ENCODE measurements at regions not wholly inside any gene's neighbourhood (a gene's known extent, or its start where the extent isn't known, plus 50 kb on each side); places are given as distances from the start of the nearest gene placed in this dataset.
A peak's percentile ranks its signal among the peaks of the same experiment; 100 is the strongest.

DNA sequence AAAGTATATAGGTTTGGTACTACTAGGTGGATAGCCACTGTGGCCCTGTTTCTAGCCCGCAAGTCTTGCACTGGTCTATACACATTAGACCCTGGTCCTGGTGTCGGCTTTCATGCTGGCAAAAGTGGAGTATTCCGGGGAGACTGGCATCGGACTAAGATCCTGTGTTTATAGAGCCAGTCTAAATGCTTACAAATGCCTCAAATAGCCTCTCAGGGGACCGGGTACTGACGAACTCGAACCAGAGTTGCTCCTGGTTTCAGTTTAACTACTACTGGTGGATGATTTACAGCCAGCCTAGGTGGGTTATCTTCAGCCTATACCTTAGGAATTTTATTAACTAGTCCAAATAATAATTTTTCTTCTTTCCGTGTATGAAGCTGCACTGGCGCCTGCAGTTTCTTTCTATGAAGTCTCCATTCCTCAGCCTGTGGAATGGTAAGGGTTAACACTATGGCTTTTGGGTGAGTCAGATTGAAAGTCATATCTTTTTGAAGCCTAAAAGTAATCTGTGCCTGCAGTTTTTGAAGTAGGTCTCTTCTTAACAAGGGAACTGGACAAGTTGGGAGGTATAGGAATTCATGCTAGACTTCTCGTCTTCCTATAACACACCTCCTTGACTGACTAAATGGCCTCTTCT lies 51.3 kb downstream of the OR10H4 start:
- H3K36me3 ChIP-seq (ENCODE audit: low read depth), result no peaks in the 10 kb centered on the region
- H3K27me3 ChIP-seq (ENCODE audit: insufficient read depth, poor library complexity, severe bottlenecking), result no peaks in the 10 kb centered on the region
- no peak for DNase-seq (ENCODE audit: low spot score)
- H3K4me1 ChIP-seq (ENCODE audit: insufficient read depth, poor library complexity, severe bottlenecking), result no peaks in the 10 kb centered on the region
- TF ChIP-seq, protein P1, sequence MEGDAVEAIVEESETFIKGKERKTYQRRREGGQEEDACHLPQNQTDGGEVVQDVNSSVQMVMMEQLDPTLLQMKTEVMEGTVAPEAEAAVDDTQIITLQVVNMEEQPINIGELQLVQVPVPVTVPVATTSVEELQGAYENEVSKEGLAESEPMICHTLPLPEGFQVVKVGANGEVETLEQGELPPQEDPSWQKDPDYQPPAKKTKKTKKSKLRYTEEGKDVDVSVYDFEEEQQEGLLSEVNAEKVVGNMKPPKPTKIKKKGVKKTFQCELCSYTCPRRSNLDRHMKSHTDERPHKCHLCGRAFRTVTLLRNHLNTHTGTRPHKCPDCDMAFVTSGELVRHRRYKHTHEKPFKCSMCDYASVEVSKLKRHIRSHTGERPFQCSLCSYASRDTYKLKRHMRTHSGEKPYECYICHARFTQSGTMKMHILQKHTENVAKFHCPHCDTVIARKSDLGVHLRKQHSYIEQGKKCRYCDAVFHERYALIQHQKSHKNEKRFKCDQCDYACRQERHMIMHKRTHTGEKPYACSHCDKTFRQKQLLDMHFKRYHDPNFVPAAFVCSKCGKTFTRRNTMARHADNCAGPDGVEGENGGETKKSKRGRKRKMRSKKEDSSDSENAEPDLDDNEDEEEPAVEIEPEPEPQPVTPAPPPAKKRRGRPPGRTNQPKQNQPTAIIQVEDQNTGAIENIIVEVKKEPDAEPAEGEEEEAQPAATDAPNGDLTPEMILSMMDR (IDR thresholded peaks at IDR 0.05; ENCODE audit: poor library complexity, severe bottlenecking), result no peak
- H3K4me3 ChIP-seq (ENCODE audit: severe bottlenecking), result no peak overlapping the region
- no peak overlapping the region for H3K27ac ChIP-seq (ENCODE audit: poor library complexity, severe bottlenecking)
- H3K9me3 ChIP-seq (ENCODE audit: severe bottlenecking), result no peaks in the 10 kb centered on the region
- ATAC-seq (ENCODE audit: low read depth), result no peak

DNA sequence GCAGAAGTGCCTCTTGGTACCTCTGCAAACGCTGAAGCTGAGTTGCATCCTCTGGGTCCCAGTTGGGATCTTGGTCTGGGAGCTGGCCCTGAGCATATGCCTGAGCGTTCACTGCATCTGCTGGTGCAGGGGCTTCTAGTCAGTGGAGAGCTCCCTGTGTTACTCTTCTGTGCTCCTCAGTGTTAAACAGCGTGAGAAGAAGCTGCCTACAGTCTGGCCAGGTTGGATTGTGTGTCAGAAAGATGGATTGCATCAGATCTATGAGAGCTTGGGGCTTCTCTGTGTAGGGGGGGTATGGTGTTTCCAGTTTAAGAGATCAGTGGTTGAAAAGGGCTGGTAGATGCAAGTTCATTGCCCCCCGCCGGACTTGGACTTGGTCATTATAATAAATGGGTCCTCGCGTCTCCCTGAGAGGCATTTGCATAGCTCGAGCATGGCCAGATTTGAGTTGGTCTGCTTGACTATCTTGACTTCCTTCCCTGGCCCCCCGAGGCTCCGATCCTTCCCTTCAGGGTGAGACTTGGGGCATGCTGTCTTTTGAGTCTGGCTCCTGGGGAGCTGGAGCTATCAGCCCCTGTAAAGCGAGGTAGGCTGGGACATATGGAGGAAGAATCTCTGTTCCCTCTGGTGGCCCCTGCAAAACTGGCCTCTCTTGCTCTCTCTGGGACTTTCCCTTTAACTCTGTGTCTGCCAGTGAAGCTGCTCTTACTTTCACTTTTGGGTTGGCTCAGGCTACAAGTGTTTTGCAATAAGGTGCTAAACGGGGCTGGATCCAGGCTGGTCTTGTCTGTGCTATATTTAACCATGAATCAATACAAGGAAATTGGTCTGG lies 52.9 kb downstream of the OR10H4 start:
- no peak for DNase-seq (ENCODE audit: low spot score)

DNA sequence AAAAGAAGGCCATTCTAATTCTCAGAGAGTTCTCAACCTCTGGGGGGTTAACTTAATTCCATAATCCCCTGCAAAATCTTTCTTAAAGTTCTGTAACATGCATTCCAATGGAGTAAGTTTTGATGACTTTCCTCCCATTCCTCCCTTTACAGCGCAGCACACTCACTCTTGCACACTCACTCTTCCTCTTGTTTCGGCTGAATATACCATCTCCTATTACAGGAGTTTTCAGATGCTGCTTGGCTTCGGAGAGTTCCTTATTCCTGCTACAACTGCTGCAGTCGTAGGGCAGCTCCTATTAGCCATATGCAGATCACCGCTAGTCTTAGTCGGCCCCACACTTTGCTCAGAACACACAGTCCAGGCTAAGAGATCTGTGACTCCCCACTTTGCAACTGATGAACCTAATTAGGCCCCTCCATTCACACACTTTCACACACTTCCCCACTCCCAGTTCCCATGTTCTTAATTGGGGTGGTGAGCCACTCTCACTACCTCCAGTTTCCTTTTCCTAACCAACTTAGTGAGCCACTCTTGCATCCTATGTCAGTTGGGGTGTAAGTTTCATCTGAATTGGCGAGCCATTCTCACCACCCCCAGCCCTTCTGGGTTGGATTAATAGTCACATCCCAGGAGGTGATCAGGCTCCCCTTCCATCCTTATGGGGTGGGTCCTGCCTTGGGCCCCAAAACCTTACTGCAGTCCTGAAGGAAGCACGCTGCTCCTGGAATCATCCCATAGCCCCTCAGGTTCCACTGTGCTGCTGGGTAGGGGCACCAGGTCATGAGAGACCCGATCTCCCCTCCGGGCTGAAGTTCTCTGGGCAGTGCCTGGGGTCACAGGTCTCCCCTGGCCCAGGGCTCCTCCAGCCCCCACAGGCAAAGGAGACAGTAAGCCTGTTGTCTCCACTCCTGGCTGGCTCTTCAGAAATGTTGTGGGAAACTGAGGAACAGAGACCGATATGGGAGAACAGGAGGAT lies 53.9 kb downstream of the OR10H4 start:
- Histone ChIP-seq H3K27ac (ENCODE audit: poor library complexity, severe bottlenecking) (no peak overlapping the region), H3K36me3 (ENCODE audit: low read depth) (no peaks in the 10 kb centered on the region), H3K4me3 (ENCODE audit: severe bottlenecking) (no peak overlapping the region), H3K27me3 (ENCODE audit: insufficient read depth, poor library complexity, severe bottlenecking) (no peaks in the 10 kb centered on the region), H3K4me1 (ENCODE audit: insufficient read depth, poor library complexity, severe bottlenecking) (no peaks in the 10 kb centered on the region), H3K9me3 (ENCODE audit: severe bottlenecking) (no peaks in the 10 kb centered on the region)
- TF ChIP-seq, protein P1 (IDR thresholded peaks at IDR 0.05; ENCODE audit: poor library complexity, severe bottlenecking), result no peak
- ATAC-seq (ENCODE audit: low read depth) (no peak), DNase-seq (ENCODE audit: low spot score) (no peak)

More for the DNA sequence above, 52.9 kb downstream of the OR10H4 start:
- no peak overlapping the region for H3K4me3 ChIP-seq (ENCODE audit: severe bottlenecking)
- no peak overlapping the region for H3K27ac ChIP-seq (ENCODE audit: poor library complexity, severe bottlenecking)
- ATAC-seq (ENCODE audit: low read depth), result peak; percentile 48; the same call in 2 of the 3 replicates
- no peaks in the 10 kb centered on the region for H3K27me3 ChIP-seq (ENCODE audit: insufficient read depth, poor library complexity, severe bottlenecking)
- H3K9me3 ChIP-seq (ENCODE audit: severe bottlenecking), result no peaks in the 10 kb centered on the region
- TF ChIP-seq, protein P1 (IDR thresholded peaks at IDR 0.05; ENCODE audit: poor library complexity, severe bottlenecking), result no peak
- no peaks in the 10 kb centered on the region for H3K36me3 ChIP-seq (ENCODE audit: low read depth)
- no peaks in the 10 kb centered on the region for H3K4me1 ChIP-seq (ENCODE audit: insufficient read depth, poor library complexity, severe bottlenecking)

DNA sequence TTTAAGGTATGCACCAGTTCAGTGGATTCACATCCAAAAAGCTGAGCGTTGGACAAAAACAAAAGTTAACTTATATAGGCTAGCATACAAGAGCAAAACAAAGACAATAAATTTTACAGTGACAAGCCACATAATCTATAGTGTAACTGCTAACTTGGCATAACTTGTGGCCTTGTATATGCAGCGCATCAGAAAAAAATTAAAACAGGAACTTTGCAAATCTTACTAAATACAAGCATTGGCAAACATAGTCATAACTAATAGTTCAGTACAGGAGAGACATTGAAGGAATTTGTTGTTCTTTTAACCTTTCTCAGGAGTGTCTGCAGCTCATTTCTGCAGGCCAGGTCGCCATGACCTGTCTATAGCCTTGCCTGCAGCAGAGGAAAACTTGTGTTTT lies 54.6 kb downstream of the OR10H4 start:
- Histone ChIP-seq H3K4me1 (ENCODE audit: insufficient read depth, poor library complexity, severe bottlenecking) (no peaks in the 10 kb centered on the region), H3K4me3 (ENCODE audit: severe bottlenecking) (no peak overlapping the region), H3K9me3 (ENCODE audit: severe bottlenecking) (no peaks in the 10 kb centered on the region), H3K27ac (ENCODE audit: poor library complexity, severe bottlenecking) (no peak overlapping the region), H3K27me3 (ENCODE audit: insufficient read depth, poor library complexity, severe bottlenecking) (no peaks in the 10 kb centered on the region), H3K36me3 (ENCODE audit: low read depth) (no peaks in the 10 kb centered on the region)
- DNase-seq (ENCODE audit: low spot score), result no peak
- no peak for ATAC-seq (ENCODE audit: low read depth)
- TF ChIP-seq, protein P1 (IDR thresholded peaks at IDR 0.05; ENCODE audit: poor library complexity, severe bottlenecking), result no peak
